Epithelial cell of esophagus (primary cell): ENCODE measurements at regions not wholly inside any gene's neighbourhood (a gene's known extent, or its start where the extent isn't known, plus 50 kb on each side); places are given as distances from the start of the nearest gene placed in this dataset.

Experiments
- DNase-seq: peaks from one replicate; pipeline ENCODE4 v3.0.0; 2010; ENCODE audit warnings: low read depth
- H3K4me3 ChIP-seq: 2 replicates; pipeline ENCODE4 v1.5.1; 2011; ENCODE audit warnings: mild to moderate bottlenecking, low read length, control low read depth
- TF ChIP-seq, protein P1 (sequence below): IDR thresholded peaks from 2 replicates; pipeline ENCODE4 v1.5.1; 2011; ENCODE audit warnings: low read depth, mild to moderate bottlenecking, low read length, control low read depth, inconsistent platforms; ENCODE audit not compliant: insufficient read depth; ENCODE audit errors: missing control alignments

DNA sequence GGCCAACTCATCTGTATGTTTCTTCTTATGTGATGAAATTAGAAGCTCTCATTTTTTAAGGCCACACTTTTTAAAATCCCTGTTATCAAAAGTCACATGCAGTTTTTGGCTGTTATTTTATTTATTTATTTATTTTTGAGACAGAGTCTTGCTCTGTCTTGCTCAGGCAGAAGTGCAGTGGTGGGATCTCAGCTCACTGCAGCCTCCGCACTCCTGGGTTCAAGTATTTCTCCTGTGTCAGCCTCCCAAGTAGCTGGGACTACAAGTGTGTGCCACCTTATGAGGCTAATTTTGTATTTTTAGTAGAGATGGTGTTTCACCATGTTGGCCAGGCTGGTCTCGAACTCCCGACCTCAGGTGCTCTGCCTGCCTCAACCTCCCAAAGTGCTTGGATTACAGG, 1434.5 kb downstream of the LRFN5 start:
- H3K4me3 ChIP-seq: no peak overlapping the region
- TF ChIP-seq, protein P1, sequence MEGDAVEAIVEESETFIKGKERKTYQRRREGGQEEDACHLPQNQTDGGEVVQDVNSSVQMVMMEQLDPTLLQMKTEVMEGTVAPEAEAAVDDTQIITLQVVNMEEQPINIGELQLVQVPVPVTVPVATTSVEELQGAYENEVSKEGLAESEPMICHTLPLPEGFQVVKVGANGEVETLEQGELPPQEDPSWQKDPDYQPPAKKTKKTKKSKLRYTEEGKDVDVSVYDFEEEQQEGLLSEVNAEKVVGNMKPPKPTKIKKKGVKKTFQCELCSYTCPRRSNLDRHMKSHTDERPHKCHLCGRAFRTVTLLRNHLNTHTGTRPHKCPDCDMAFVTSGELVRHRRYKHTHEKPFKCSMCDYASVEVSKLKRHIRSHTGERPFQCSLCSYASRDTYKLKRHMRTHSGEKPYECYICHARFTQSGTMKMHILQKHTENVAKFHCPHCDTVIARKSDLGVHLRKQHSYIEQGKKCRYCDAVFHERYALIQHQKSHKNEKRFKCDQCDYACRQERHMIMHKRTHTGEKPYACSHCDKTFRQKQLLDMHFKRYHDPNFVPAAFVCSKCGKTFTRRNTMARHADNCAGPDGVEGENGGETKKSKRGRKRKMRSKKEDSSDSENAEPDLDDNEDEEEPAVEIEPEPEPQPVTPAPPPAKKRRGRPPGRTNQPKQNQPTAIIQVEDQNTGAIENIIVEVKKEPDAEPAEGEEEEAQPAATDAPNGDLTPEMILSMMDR: no peak
- DNase-seq: no peak

DNA sequence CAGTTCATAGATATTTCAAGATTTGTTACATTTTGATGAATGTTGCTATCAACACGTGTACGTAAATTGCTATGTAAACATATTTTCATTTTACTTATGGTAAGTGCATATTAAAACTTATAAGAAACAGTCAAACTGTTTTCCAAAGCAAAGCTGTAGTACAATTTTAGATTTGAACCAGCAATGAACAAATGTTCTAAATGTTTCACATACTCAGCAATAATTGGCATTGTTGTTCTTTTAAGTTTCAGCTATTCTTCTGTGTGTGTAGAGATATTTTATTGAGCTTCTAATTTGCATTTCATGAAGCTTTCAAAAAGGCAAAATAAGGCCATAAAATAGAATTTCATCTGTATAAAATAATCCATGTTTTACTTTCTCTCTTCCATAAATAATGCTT, 1433.2 kb downstream of the LRFN5 start:
- no peak for DNase-seq
- no peak overlapping the region for H3K4me3 ChIP-seq
- TF ChIP-seq, protein P1: no peak

DNA sequence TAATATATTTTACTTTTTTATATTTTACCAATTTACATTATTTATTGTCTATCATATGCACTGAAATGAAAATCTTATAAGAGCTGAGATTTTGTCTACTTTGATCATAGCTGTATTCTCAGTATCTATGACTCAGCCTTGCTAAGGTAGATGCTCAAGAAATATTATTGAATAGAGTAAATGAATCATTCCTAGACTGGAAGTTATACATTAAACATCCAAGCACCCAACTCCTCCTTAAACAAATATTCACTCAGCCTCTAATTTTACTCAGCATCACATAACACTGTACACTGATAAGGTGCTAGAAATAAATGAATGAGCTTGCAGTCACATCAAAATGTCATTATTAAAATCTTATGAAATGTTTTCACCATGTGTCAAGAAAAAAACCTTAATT, 1424.9 kb downstream of the LRFN5 start:
- TF ChIP-seq, protein P1: no peak
- H3K4me3 ChIP-seq: no peak overlapping the region
- no peak for DNase-seq

- H3K4me3 ChIP-seq: no peak overlapping the region
- TF ChIP-seq, protein P1: no peak
- no peak for DNase-seq
These were observed 1415.6 kb downstream of the LRFN5 start for GRCh38 chr14:43022094-43022800.

GRCh38 chr14:43019826-43020225, 1413.2 kb downstream of the LRFN5 start:
- H3K4me3 ChIP-seq: no peak overlapping the region
- no peak for DNase-seq
- TF ChIP-seq, protein P1: no peak

GRCh38 chr14:43014338-43014737, 1407.7 kb downstream of the LRFN5 start:
- DNase-seq: no peak
- TF ChIP-seq, protein P1: no peak
- H3K4me3 ChIP-seq: no peak overlapping the region

DNA sequence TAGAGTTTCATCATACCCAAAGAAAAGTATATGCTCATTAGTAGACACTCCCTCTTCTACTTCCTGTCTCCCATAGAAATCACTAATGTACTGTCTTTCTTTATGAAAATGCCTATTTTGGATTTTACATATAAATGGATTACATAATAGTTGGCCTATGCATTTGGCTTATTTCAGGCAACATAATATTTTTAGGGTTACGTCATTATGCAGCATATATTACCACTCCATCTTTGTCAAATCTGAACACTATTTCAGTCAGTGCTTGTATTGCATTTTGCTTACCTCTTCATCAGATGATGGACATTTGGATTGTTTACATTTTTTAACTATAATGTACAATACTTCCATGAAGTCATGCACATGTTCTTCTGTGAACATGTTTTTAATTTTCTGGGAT, 1406.1 kb downstream of the LRFN5 start:
- TF ChIP-seq, protein P1: no peak
- no peak overlapping the region for H3K4me3 ChIP-seq
- no peak for DNase-seq
